ENCODE measurements at regions not wholly inside any gene's neighbourhood (a gene's known extent, or its start where the extent isn't known, plus 50 kb on each side); places are given as distances from the start of the nearest gene placed in this dataset.

GRCh38 chr7:124480821-124481290 is 284.7 kb downstream of the GPR37 start:
- H3K9me2 ChIP-seq (ENCODE audit: insufficient read depth), result peaks cover 3% of the 10 kb centered on the region; the same call in 1 of the 2 replicates
- no peaks in the 10 kb centered on the region for H4K20me1 ChIP-seq (replicated peaks; ENCODE audit: insufficient read depth)
- no peak overlapping the region for H2AFZ ChIP-seq
- no peak overlapping the region for H3K4me2 ChIP-seq
- no peak for TF ChIP-seq EZH2phosphoT487 (IDR thresholded peaks at IDR 0.05; ENCODE audit: unreplicated experiment)
- no peak for TF ChIP-seq NANOG (IDR thresholded peaks at IDR 0.05; ENCODE audit: borderline replicate concordance)
- no peak for TF ChIP-seq ZNF462 (CRISPR knock-in tag; IDR thresholded peaks at IDR 0.05)
- TF ChIP-seq CTCF (conservative IDR thresholded peaks at IDR 0.05; ENCODE audit: low read depth in 2 of 2), result no peak
- TF ChIP-seq JUNB (IDR thresholded peaks at IDR 0.05; ENCODE audit: unreplicated experiment), result no peak
- TF ChIP-seq REST (IDR thresholded peaks at IDR 0.05; ENCODE audit: unreplicated experiment), result no peak
- TF ChIP-seq CREB1 (CRISPR knock-in tag; IDR thresholded peaks at IDR 0.05; ENCODE audit: low read depth), result no peak
- no peak for TF ChIP-seq ZNF331 (CRISPR knock-in tag; IDR thresholded peaks at IDR 0.05; ENCODE audit: low read depth)
- no peak for TF ChIP-seq POLR2AphosphoS5 (IDR thresholded peaks at IDR 0.05; ENCODE audit: low read depth)
- no peaks in the 10 kb centered on the region for H3K36me3 ChIP-seq (ENCODE audit: insufficient read depth)
- 0 out of 2 replicates have a peak, but pooled peaks cover 6% of the 10 kb centered on the region for H3K4me1 ChIP-seq (ENCODE audit: insufficient read depth)
- no peaks in the 10 kb centered on the region for H3K79me2 ChIP-seq (replicated peaks; ENCODE audit: insufficient read depth)
- DNase-seq (ENCODE audit: low spot score) (no peak), ATAC-seq (no peak)
- Mint-ChIP-seq H3K9me3 (no peaks in the 10 kb centered on the region; the same call in 2 of the 3 replicates), H3K27ac (0 out of 2 replicates have a peak overlapping the region, but pooled peaks have one; percentile 13), H3K36me3 (ENCODE audit: low read depth) (no peaks in the 10 kb centered on the region), H3K27me3 (ENCODE audit: insufficient read depth, low read depth, poor library complexity) (no peaks in the 10 kb centered on the region), H3K4me3 (no peak overlapping the region), H3K4me1 (no peaks in the 10 kb centered on the region; the same call in 2 of the 3 replicates)
- H3K27ac ChIP-seq (ENCODE audit: low read depth), result no peak overlapping the region
- H3K27me3 ChIP-seq (ENCODE audit: insufficient read depth), result no peaks in the 10 kb centered on the region
- no peaks in the 10 kb centered on the region for H3F3A ChIP-seq (replicated peaks; ENCODE audit: low read depth)
- no peak overlapping the region for H3K4me3 ChIP-seq

All from GM23338 (cell line).